DMS79 (cell line): ENCODE measurements at regions not wholly inside any gene's neighbourhood (a gene's known extent, or its start where the extent isn't known, plus 50 kb on each side); places are given as distances from the start of the nearest gene placed in this dataset.
A peak's percentile ranks its signal among the peaks of the same experiment; 100 is the strongest.
"Not testable (repeated sequence)": the region's sequence is repeated elsewhere in the genome, so short reads cannot be mapped to it uniquely, and the experiment has no call there.

Source experiments
- DNase-seq: peaks from one replicate; lab custom pipeline; 2025; lab: John Stamatoyannopoulos, UW

DNA sequence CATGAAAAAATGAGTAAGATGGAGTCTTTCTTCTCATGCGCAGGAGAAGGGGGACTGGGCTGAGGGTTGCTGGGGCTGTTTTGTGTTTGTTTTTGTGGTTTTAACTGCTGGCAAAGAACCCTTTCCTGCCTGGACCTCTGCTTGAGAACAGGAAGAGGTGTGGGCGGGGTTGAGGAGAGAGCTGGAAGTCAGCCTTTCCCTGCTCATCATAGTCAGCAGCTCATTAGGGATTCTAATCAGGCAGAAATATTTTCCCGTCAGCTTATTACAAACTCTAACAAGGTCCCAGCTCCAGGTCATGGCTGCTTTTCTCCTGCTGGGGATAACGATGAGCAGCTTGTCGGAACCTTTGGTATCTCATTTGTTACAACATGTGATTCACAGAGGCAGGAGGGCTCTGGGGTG, 185.0 kb upstream of the NRXN3 start:
- peak; percentile 84 for DNase-seq

DNA sequence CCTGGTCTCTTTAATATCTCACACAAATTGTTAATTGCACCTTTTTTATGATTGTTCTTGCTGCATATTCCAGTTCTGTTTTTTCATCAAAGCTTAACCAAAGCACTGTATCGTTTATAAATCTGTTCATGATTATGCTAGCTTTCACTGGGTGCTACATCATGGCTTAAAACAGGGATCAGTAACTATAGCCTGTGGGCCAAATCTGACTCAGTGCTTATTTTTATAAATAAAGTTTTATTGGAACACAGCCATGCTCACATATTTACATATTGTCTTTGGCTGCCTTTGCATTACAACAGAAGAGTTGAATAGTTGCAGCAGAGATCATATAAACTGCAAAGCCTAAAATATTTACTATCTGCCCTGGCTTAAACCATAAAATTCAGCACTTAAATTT, 183.4 kb upstream of the NRXN3 start:
- no peak for DNase-seq

DNA sequence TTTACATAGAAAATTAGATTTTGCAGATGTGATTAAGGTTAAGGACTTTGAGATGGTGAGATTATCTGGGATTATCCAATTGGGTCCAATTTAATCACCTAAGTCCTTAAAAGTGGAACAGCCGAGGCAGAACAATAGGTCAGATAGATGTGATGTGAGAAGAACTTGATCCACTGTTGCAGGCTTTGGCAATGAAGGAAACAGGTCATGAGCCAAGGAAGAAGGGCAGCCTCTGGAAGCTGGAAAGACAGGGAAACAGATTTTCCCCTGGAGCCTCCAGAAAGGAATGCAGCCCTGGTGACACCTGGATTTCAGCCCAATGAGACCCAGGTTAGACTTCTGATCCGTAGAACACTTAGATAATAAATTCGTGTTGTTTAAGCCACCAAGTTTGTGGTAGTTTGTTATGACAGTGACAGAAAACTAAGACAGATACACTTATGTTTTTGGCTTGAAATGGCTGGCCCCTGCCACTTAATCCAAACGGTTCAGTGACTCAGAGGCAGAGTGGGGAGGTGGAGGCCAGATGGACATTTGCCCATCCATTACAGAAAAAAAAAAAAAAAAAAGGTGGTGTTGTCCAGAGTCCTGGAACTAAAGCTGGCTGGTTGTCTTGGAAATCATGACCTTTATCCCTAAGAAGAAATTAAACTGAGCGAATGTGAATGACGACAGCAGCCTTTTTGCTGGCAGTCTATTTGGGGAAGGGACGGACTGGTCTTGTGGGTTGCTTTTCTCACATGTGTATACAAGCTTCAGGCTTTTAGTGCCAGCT, 181.9 kb upstream of the NRXN3 start:
- no peak for DNase-seq

GRCh38 chr14:77988970-77989369, 181.2 kb upstream of the NRXN3 start:
- no peak for DNase-seq

GRCh38 chr14:77989441-77989991, 180.7 kb upstream of the NRXN3 start:
- DNase-seq: no peak

GRCh38 chr14:77990337-77990736, 179.8 kb upstream of the NRXN3 start:
- no peak for DNase-seq

DNA sequence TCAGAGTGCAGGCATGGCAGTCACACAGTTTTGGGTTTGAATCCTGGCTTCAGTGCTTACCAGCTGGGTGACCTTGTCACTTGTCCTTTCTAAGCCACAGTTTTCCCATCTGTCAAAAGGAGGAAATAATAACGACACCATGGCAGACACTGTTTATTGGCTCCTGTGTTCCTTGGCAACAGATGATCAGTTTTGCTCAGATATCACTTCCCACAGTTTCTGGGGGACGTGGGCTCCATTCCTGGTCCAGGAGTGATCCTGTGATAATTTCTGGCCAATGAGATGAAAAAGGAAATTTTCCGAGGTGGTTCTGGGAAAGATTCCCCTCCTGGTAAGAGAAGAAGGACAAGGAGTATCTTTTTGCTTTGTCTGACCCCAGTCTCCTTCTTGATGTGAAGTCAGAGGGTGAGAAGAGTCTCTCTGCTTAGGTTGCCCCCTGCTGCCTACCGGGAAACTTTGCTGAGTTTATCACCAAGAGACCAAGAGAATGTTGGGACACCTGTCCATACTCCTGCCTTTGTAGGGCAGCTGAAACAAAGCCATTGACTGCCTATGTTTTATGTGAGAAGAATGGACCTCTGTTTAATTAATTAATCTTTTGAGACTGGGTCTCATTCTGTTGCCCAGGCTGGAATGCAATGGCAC, 178.9 kb upstream of the NRXN3 start:
- no peak for DNase-seq

DNA sequence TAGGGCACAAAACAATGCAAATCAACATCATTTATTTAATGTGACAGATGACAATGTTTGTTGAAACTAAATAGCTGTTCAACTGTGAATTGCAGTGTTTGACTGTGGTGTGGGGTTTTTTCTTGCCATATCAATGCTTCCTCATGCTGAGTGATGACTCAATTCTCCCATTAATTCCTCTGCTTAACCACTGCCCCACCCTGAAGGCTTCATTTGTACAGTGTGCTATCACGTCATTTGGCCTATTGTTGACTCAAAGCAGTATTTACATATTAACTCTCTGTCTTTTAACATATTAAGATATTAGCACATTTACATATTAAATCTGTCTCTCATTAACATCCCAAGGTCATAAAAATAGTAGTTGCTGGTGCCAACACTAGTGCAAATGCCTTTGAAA, 164.8 kb upstream of the NRXN3 start:
- no peak for DNase-seq

DNA sequence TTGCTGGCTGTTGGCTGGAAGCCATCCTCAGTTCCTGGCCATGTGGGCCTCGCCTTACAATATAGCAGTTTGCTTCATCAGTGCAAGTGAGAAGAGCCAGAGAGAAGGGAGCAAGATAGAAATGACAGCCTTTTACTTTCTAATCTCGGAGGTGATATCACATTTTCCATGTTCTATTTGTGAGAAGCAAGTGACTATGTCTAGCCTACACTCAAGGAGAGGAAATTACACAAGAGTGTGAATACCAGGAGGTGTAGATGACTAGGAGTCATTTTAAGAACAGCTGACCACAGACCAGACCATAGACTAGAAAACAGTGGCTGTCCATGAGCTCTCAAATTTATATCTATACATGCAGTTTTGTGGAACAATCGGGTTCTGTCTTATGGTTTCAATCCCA, 163.0 kb upstream of the NRXN3 start:
- no peak for DNase-seq

DNA sequence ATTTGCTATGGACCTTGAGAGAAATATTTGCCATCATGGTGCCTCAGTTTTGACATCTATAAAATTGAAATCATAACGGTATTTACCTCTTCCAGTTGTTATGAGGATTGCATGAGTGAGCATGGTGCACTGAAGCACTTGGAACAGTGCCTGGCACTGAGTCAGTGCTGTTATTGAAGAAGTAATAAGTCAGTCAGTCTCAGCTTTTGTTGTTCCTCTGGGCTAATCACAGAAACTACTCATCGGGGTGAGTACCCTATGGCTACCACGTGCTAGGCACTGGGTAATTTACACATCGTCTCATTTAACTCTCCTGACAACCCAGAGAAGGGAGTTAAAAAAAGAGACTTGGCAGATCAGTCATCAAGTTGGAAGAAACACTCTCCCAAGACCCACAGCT, 159.5 kb upstream of the NRXN3 start:
- DNase-seq: no peak

- not testable (repeated sequence) for DNase-seq
Measured at GRCh38 chr14:78013911-78014310, 156.3 kb upstream of the NRXN3 start.

DNA sequence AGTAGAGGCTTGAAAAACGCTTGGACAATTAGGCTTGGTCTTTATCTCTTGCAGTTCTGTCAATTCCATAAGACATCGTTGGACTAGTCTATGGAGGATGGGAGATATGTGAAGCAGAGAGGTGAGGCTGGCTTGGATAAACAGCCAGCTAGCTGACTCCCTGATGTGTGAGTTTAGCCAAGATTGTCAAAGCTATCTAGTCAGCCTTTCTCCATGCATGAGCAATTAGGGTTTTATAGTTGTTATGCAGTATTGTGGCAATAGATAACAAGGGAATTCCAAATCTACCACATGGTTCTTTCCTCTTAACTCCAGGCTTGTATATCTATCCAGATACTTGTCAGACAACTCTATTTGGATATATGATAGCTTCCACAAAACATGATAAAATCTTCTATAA, 153.6 kb upstream of the NRXN3 start:
- no peak for DNase-seq

DNA sequence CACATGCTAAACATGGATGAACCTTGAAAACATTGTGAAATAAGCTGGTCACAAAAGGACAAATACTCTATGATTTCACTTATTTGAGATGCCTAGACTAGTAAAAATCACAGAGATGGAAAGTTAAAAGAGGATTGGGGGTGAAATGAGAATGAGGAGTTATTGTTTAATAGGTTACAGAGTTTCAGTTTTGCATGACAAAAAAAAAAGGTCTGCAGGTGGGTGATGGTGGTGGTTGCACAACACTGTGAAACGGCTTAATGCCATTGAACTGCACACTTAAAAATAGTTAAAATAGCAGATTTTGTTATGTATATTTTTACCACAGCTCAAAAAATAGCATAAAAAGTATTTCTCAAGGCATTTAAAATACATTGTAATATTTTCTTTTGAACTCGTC, 151.9 kb upstream of the NRXN3 start:
- DNase-seq: no peak

DNA sequence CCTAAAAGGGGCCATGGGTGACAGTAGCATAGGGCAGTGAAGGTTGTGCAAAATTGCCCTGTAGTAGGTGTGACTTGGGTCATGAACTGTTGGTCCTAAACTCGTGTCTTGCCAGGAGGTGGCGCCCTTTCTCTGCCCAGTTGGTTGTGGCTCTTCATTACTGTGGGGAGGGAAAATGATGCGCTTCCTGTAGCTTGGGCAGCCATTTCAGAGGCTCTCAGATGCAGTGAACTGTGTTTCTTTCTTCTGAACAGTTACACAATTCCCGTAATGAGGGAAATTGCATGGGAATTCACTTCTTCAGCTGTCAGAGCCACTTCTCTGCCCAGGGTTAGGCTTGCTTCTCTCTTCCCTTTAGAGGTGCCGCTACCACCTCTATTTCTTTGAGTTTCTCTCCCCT, 148.1 kb upstream of the NRXN3 start:
- peak; percentile 46 for DNase-seq

DNA sequence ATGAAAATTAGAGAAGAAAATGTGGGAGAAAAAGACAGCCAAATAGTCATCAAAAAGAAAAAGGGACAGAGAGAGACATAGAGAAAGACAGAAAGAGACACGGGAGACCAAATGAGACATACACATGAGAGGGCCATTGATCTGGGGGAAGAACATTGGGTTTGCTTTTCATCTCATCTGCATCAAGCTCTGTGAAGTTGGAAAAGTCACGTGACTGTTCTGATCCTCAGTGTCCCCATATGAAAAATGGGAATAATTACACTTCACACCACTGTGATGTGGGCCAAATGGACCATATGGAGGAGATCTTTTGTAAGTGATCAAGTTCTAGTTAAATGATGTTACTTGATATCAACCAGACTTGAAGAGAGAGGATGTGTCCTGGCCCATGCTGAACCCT, 147.1 kb upstream of the NRXN3 start:
- no peak for DNase-seq

- no peak for DNase-seq
Measured at GRCh38 chr14:78028471-78028870, 141.7 kb upstream of the NRXN3 start.

DNA sequence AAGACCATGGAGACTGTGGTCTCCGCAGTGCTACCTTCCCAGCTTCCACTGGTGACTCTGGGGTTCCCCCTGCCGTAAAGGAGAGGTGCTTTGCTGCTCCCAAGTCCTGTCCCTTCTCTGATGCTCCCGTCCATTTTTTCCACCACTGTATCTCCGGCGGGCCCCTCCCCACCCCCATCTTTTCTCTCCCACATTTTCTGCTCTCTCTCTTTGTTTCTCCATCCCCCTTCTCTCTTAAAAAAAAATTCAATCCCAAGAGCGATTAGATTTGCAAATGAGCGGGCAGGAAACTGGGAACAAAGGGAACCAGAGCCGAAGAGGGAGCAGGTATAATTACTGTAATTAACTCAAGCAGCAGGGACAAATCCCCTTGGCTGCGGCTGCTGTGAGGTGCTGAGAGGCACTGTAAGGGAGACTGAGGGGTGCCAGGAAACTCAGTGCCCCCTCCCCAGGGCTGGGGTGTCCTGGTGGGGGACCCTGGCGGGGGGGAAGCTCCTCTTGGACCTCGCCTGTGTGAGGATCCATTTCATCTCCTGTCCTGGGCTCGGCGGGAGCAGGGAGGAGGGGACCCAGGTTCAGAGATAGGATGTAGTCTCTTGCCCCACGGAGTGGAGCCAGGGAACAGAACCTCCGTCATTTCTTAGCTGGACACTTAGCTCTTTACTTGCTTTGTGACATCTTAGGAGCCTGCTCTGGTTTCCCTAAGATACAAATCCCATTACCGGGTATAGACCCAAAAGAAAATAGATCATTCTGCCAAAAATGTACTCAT, 140.4 kb upstream of the NRXN3 start:
- DNase-seq: no peak

GRCh38 chr14:78043349-78043748, 126.8 kb upstream of the NRXN3 start:
- no peak for DNase-seq

DNA sequence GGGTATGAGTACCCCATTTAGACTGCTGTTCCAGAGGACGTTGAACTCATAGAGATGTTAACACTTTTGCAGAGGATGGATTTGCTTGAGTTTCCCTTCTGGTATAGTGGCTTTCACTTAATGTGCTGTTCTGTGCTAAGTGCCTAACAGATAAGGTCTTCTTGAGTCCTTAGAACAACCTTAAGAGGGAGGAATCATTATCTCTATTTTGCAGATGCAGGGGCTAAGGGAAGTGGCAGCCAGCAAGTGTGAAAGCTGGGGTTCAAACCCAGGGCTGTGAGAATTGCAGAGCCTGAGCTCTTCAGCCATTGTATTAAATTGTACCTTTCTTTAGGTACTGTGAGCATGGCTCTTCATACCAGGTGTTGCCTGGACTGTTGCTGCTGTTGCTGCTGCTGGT, 122.1 kb upstream of the NRXN3 start:
- no peak for DNase-seq

- not testable (repeated sequence) for DNase-seq
Measured at GRCh38 chr14:78056890-78057289, 113.3 kb upstream of the NRXN3 start.

GRCh38 chr14:78070344-78070743, 99.8 kb upstream of the NRXN3 start:
- DNase-seq: no peak

DNA sequence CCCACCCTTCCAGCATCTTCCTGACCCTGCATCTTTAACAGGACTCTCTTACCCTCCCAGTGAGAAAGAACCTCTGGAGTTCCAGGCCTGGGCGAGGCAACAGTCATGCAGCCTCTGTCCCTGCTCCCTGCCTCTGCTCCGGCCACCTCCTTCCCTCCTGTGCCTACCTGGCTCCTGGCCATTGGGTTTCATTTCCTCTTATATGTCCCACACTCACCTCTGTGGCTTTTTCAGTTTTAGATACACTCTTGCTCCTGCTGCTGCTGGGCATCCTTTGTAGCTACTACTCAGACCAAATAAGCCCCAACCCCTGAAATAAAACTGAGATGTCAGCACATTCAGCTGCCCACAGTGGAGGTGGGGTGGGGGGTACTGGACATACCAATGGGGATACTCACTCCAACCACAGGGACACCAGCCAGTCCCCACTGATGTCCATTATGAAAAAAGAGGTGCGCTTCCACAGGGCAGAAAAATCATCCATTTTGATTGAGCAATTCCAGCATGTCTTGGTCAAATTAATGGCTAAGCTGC, 99.1 kb upstream of the NRXN3 start:
- DNase-seq: no peak

DNA sequence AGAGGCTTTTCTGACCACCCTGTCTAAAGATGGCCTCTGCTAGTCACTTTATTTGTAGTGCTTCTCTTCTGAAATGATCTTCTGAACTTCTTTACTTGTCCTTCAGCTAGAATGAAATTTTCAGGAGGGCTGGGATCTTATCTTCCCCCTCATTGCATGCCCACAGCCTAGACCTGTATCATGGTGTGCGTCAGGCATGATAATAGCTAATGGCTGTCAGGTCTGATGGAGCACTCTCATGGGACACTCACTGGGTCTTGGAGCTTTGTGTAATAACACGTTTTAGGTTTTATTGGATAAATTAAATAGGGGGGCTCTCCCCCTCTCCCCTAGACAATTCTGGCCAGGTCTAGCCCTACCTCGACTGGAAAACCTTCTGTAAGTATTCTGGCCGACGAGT, 97.1 kb upstream of the NRXN3 start:
- DNase-seq: no peak
